ENCODE measurements at regions not wholly inside any gene's neighbourhood (a gene's known extent, or its start where the extent isn't known, plus 50 kb on each side); places are given as distances from the start of the nearest gene placed in this dataset.

GRCh38 chr1:233520261-233521191 is 93.4 kb upstream of the KCNK1 start:
- ATAC-seq = no peak

- ATAC-seq = no peak
Measured at GRCh38 chr1:233523047-233523446, 90.9 kb upstream of the KCNK1 start.

- ATAC-seq = no peak
Measured at GRCh38 chr1:233527818-233528217, 86.1 kb upstream of the KCNK1 start.

- ATAC-seq = no peak
Measured at GRCh38 chr1:233530665-233531386, 83.1 kb upstream of the KCNK1 start.

GRCh38 chr1:233540816-233541215 is 73.1 kb upstream of the KCNK1 start:
- ATAC-seq = no peak

GRCh38 chr1:233543338-233544255 is 70.3 kb upstream of the KCNK1 start:
- ATAC-seq = no peak

- no peak for ATAC-seq
Measured at GRCh38 chr1:233544304-233544703, 69.6 kb upstream of the KCNK1 start.

GRCh38 chr1:233547726-233548125 is 66.2 kb upstream of the KCNK1 start:
- no peak for ATAC-seq

- ATAC-seq = no peak
Measured at GRCh38 chr1:233549404-233549803, 64.5 kb upstream of the KCNK1 start.

GRCh38 chr1:233549917-233550316 is 64.0 kb upstream of the KCNK1 start:
- ATAC-seq = no peak

- ATAC-seq = no peak
Measured at GRCh38 chr1:233554037-233554436, 59.9 kb upstream of the KCNK1 start.

GRCh38 chr1:233561708-233562426 is 52.0 kb upstream of the KCNK1 start:
- ATAC-seq = no peak
